UCSD-AML1 (cell line): ENCODE measurements at regions not wholly inside any gene's neighbourhood (a gene's known extent, or its start where the extent isn't known, plus 50 kb on each side); places are given as distances from the start of the nearest gene placed in this dataset.
"Not testable (repeated sequence)": the region's sequence is repeated elsewhere in the genome, so short reads cannot be mapped to it uniquely, and the experiment has no call there.

Source experiments
- DNase-seq: peaks from one replicate; lab custom pipeline; 2025; ENCODE audit not compliant: unreplicated experiment; lab: John Stamatoyannopoulos, UW

GRCh38 chr3:152621006-152621868, 213.7 kb upstream of the P2RY1 start:
- no peak for DNase-seq

DNA sequence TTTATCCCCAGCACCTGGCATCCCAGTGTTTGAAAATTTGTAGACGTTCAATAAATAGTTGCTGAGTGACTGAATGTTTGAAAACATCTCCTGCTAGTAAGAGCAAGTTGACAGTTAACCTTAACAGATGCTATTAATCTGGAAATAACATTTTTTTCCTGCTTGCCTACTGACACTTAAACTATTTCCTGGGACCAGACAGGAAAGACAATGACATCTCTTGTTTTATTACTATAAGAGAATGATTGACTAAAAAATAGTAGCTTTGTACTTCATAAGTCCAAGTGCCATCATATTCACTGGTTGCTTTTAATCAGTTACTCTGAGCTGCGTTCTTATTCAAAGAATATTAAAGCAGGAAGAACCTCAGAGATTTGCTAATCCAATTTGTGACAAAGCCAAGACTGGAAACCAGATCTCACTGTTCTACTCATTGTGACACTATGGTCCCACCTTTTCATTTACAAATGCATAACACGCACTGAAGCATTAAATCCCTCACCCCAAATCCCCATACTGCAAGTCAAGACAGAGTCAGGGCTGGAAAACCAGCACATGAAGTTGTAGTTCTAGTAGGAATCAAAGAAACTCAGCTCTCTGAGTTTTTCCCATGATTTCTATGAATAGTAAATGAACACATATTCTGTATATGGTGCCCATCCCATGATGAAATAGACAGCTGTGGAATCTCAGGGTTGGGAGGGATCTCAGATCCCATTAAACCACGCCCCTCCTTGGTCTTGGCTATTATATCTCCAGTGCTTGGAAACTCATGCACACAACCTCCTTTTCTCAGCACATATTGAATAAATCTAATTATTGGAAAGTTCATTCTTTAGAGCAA, 212.7 kb upstream of the P2RY1 start:
- no peak for DNase-seq

GRCh38 chr3:152622811-152623167, 212.1 kb upstream of the P2RY1 start:
- no peak for DNase-seq

GRCh38 chr3:152623286-152623911, 211.5 kb upstream of the P2RY1 start:
- no peak for DNase-seq

DNA sequence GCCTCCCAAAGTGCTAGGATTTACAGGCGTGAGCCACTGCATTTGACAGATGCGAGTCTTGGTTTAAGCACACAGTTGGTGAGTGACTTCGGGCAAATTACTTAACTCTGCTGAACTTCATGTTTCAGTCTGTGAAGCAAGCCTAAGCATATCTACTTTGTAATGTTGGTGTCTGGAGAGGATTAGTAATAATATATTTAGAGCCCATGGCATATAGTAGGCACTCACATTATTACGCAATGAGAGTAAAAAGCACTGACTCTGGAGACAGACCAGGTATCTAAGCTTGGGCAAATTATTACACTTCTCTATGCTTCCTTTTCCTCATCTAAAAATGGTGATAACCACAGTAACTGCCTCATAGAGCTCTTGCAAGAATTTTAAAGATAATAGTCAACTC, 208.7 kb upstream of the P2RY1 start:
- DNase-seq: no peak

GRCh38 chr3:152628496-152628895, 206.4 kb upstream of the P2RY1 start:
- DNase-seq: no peak

- DNase-seq: no peak
Observed at GRCh38 chr3:152629363-152630122, 205.4 kb upstream of the P2RY1 start.

- DNase-seq: no peak
Observed at GRCh38 chr3:152635389-152635788, 199.5 kb upstream of the P2RY1 start.

GRCh38 chr3:152636651-152637050, 198.3 kb upstream of the P2RY1 start:
- no peak for DNase-seq

DNA sequence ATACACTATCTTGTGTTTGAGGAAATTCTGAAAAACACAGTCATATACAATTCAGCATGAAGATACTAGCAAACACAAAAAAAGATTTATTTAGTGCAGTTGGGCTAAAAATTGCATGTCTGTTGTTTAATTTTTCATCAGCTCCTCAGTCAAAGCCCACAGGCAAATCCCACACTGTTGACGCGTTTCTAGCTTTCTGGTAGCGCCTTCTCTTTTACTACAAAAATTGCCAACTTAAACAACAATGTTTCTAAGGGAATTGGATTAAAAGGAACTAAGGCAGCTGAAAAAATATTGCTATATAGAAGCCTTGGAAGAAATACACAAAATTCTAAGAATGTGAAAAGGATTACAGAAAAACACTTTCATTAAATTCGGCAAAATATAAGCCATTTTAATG, 196.7 kb upstream of the P2RY1 start:
- DNase-seq: no peak

- DNase-seq: no peak
Observed at GRCh38 chr3:152638707-152639450, 196.1 kb upstream of the P2RY1 start.

DNA sequence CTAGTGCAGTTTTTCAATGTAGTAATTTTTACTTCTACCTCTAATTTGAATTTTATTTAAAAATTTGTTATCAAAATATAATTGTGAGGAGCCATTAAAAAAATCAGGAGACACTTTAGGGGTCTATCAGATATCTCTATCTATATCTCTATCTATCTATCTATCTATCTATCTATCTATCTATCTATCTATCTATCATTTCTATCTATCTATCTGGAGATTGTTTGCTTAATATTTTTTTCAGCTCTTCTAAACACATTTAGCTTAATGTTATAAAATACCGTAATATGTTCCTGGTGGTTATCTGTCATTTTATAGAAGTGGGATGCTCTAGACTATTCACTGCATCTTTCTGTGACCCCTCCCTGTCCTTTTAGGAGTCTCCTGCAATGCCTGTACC, 193.7 kb upstream of the P2RY1 start:
- DNase-seq: no peak

GRCh38 chr3:152642658-152643057, 192.3 kb upstream of the P2RY1 start:
- DNase-seq: no peak

- DNase-seq: no peak
Observed at GRCh38 chr3:152644478-152644877, 190.5 kb upstream of the P2RY1 start.

DNA sequence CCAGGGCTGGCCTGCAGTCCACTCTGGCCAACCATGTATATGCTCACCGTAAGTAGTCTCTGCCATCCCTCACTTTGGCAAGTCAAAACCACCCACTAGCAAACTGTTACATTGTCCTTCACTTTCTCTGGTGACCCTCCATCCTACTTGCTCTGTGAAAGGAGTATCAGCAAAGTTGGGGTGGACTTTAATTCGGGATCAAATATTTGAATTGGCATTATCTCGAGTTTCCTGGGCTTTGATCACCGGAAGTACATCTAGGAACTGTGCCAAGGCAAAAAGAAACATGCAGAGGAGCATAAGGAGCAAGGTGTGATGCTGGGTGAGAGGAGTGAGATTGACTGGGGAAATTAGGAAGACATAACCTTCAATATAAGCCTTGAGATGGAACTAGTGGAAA, 188.9 kb upstream of the P2RY1 start:
- DNase-seq: no peak

- no peak for DNase-seq
Observed at GRCh38 chr3:152650177-152650576, 184.8 kb upstream of the P2RY1 start.

- DNase-seq: not testable (repeated sequence)
Observed at GRCh38 chr3:152650923-152651322, 184.0 kb upstream of the P2RY1 start.

DNA sequence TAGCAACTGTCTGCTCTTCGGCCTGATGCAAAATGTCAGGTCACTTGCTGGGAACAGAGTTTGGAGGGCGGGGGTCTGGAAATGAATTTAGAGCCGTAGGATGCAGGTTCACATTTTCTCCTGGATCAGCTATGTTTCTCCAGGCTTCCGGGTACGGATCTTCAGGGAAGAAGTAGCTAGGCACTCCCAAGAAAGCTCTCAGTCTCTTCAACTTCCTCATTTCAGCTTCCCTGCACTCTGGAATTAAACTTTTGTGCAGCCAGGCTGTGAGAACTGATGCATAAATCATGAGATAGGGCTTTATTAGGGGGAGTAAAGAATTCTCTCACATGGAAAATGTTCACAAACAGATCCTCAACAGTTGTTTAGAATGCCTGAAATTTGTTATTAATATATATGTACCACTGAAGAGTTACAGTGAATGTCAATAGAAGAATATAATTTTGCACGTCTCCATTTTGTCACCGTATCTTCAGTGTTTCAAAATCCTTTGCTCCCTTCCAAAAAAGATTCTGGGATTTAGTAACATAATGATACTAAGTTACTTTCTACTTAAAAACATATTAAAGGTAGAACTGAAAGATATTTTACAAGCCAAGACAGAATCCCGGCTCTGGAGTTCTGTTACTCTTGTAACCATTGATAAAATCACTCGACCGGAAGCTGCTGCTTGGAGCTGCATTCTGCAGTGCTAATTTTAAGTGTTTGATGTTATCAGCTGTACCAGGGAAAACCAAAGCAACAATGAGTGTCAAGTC, 178.5 kb upstream of the P2RY1 start:
- peak; percentile 28 for DNase-seq

GRCh38 chr3:152656972-152657355, 178.0 kb upstream of the P2RY1 start:
- DNase-seq: no peak
